GDM1 (cell line): ENCODE measurements at regions not wholly inside any gene's neighbourhood (a gene's known extent, or its start where the extent isn't known, plus 50 kb on each side); places are given as distances from the start of the nearest gene placed in this dataset.

Source experiments
- DNase-seq: peaks from one replicate; lab custom pipeline; 2025; lab: John Stamatoyannopoulos, UW

DNA sequence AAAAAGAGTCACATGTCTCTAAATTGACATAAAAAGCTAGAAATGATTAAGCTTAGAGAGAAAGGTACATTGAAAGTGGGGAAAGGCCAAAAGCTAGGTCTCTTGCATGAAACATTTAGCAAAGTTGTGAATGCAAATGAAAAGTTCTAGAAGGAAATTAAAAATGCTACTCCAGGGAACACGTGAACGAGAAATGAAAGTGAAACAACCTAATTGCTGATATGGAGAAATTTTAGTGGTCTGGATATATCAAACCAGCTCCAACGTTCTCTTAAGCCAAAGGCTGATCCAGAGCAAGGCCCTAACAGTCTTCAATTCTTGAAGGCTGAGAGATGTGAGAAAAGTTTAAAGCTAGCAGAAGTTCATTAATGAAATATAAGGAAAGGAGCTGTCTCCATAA is 419.8 kb downstream of the SLITRK6 start:
- no peak for DNase-seq

DNA sequence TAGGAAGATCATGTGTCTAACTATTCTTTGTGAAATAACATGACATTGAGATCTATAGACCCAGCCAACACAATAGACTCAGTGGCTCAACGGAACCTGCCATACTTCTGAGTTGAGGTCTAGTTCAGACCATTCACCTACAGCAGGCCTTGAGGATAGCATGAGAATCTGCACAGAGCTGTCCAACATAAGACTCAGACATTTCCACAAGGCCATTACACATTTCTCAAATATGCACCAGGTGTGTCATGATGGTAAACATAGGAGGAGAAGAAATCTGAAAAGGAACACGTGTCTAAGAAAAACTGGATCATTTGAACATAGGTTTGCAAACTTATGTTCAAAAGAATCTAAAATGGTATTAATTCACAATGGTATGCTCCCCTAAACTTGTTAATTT is 421.4 kb downstream of the SLITRK6 start:
- no peak for DNase-seq

DNA sequence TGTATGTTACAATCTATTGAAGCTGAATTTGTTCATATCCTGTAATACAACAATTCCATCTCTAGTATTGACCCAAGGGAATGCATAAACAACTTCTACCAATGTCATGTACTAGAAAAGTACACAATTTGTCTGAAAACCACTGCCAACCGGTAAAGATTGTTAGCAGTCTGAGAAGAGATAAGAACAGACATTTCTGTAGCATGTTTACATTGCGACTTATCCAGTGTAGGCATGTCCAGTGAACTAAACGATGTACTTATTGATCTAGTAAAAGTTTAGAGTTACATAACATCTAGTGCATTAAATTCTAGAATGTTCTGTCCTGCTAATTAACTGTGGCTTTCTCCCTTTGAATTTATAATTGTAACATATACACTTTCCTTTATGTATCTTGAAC is 425.9 kb downstream of the SLITRK6 start:
- DNase-seq: no peak

DNA sequence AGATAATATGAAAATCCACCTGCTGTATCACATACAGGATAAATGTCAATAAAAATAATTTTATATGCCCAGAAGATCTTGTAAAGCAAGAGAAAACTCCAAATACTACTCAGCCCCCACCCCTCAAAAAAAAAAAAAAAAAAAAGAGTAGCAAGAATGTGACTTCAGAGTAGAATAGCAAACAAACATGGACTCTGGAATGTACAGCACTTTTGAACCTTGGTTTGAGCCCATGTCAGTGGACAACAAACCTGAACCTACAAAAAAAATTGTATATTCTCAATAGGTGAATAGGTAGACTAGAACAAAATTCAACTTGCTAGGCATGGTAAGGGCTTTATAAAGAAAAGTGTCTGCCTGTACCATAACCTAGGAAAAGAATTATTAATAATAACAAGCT is 428.0 kb downstream of the SLITRK6 start:
- DNase-seq: no peak

DNA sequence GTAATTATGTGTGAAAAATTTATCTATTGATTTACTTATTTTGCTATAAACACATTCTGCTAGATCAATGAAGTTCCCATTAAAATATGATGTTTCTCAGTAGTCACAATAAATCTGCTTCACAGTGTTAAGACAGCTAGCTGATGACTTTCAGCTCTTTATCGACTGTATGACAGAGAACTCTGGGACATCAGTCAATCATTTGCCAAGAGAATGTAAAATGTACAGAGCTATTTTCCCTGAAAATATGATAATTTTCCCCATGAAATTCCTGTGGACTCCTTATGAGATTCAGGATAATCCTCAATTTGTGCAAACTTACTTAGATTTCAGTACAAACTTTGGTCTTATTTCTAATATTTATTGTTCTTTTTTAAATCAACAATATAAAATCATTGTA is 430.5 kb downstream of the SLITRK6 start:
- DNase-seq: no peak

DNA sequence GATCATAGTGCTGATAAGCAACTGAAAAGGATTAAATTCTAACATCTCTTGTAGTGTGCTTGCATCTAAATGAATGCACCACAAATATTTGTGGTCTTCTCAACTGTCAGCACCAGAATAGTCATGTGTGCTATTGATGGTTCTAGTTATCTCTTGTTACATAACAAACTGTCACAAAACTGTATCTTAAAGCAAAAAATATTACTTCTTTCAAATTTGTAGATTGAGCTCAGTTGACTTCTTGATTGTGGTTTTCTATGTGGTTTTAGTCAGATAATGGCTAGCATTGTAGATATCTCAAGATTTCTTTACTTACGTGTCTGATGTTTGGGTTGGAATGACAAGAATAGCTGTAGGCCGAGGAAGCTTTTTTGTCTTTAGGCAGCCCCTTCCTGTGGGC is 431.3 kb downstream of the SLITRK6 start:
- no peak for DNase-seq

DNA sequence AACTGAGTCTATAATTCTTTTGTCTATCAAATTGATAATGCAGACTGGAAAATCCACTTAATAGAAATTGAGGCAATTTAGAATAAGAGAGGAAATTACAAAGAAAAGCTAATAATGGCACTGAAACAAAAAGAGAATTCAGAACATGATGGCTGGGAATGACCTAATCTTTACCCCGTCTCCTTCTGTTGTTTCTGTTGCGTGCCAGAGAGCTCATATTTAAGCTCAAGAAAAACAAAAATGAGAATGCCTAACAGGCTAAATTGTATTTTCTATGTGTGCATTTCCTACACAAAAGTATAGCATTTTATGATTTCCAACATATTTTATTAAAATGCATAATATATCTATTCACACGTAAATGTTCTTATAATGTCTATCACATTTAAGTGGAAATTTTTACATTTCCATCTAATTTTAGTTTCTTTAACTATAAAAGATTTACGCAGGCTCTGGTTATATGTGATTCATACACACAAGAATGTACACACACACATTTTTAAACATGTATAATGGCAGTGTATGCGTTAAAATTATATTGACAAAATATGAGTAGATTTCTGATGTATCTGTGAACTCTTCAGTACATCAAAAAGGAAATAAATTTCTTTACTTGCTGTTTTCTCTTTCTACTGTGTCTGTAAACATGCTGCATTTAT is 432.3 kb downstream of the SLITRK6 start:
- DNase-seq: no peak

DNA sequence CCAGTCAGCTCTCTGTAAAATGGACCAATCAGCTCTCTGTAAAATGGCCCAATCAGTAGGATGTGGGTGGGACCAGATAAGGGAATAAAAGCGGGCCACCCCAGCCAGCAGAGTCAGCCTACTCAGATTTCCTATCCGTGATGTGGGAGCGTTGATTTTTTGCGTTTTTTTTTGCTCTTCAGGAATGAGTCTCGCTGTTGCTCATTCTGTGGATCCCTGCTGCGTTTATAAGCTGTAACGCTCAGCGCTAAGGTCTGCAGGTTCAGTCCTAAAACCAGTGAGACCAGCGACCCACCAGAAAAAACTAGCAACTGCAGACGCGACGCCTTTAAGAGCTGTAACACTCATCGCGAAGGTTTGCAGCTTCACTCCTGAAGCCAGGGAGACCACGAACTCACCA is 435.7 kb downstream of the SLITRK6 start:
- no peak for DNase-seq

DNA sequence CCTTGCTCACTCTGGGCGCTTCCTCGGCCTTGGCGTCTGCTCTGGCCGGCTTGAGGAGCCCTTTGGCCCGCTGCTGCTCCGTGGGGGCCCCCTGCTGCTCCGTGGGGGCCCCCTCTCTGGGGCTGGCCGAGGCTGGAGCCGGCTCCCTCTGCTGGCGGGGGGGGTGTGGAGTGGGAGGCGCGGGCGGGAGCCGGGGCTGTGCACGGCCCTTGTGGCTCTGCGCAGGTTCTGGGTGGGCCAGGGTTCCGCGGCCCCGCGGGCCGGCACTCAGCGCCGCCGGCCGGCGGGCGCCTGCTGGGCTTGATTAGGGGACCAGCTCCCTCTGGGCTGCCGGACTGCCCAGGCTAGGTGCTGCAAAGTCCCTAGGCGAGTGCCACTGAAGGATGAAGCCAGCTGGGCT is 436.2 kb downstream of the SLITRK6 start:
- no peak for DNase-seq

DNA sequence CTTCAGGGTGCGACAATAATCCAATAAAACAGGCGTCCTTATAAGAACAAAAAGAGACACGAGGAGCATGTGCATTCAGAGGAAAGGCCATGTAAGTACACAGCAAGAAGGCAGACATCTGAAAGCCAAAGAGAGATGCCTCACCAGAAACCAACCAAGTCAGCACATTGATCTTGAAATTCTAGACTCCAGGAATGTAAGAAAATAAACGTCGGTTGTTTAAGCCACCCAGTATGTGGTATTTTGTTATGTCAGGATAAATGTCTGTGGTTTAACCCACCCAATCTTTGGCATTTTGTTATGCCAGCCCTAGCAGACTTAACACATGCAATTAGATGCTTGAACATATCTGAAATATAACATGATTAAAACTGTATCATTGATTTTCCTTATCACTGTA is 452.0 kb downstream of the SLITRK6 start:
- DNase-seq: no peak

DNA sequence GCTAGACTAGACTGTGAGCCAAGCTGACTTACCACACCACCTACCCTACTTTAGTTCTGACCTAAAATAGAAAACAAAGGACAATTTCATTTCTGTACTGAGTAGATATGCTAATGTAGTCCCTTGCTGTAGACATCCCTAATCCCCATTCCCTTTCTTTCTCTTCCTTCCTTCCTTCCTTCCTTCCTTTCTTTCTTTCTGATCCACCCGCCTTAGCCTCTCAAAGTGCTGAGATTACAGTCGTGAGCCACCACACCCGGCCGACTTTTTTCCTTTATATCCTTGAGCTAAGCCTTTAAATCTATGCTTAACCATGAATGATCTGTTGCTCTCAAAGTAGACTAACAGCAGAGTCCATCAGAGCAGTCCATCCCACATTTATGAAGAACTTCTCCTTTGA is 465.0 kb downstream of the SLITRK6 start:
- no peak for DNase-seq

DNA sequence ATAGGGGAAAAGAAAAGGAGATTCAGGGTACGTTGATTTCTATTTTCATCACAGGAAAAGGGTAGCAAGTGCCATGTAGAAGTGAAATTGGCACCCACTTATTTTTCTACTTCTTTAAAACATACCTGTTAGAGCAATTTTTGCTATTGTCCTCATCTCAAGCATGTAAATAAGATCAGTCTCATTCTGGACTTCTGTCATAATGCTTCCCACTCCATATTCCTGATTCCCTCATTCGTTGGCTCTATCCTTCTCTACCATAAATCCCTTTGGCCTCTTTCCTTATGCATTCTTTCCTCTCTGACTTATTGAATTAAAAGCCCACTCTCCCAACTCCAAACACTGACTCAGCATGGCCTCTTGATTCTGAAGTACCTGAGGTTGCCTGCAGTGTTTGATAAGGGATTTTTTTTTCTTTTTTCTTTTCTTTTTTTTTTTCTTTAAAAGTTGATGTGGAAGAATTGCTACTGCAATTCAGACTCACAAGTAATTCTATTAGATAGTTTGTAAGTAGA is 465.7 kb downstream of the SLITRK6 start:
- no peak for DNase-seq

DNA sequence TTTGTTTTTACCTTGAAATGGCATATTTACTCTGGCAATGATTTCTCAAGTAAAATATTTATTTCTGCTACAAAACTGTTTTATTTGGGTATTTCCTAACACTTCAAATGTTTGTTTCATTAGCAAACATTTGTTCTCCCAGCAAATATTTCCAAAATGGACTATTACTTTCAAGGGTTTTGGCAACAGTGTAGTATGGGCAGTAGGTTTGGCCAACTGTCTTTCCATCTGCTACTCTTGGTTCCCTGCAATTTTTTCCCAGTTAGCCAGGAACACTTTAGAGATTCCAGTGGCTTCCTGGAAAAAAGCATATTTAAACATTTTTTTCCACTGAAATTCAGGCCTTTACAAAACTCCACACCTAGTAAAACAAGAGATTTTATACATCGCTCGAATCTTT is 466.6 kb downstream of the SLITRK6 start:
- no peak for DNase-seq

DNA sequence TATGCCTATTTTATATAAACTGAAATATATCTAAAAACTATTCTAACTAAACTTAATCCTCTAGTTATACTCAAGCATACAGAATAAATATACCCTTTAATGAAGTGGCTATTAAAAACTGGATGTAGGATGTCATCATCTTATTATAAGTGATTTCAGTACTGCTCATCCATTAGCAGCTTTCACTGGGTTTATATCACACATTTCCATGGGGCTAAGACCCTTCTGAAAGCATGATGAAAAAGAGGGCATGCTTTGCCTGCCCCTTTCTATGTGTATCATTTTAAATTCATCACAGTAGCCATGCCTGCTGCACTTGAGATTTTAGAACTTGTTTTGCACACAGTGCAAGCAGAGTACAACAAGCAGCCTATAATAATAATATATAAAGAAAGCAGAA is 477.5 kb downstream of the SLITRK6 start:
- DNase-seq: no peak

DNA sequence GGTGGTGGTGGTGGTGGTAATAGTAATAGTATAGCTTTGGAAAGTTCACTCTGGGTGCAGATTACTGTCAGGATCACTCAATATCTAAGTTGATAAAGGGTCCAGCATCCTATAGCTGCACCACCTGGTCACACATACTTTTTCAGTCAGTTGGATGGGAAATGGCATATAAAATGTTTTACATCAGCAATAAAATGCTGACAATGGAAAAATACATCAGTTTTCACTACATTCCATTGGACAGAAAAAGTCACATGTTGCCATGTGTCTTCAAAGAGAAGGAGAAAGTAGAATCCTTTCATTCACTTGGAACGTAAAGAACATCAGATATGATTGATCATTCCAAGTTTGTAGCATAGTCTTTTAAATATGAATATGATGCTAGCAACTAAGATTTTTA is 481.4 kb downstream of the SLITRK6 start:
- DNase-seq: no peak

DNA sequence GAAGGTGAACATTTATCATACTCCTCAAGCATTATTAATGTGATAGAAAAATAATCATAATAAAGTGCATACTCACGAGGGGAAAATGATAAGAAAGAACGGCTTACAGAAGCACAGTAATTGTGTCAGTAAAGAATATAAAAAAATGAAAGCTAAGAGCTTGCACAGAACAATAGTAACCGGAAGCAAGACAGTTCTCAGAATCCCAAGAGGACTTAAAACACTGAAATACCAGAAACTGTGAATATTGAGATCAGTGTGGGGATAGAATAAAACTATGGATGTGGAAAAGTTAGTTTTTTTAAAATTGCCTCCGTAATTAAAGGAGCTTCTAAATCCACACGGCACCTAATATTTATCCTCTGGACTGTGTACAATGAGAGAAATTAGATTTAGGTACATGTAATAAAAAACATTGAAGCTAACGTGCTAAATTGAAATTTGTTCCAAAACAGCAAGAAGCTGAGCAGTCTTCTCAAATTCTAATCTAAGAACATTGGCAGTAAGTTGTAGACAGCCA is 482.7 kb downstream of the SLITRK6 start:
- DNase-seq: no peak

DNA sequence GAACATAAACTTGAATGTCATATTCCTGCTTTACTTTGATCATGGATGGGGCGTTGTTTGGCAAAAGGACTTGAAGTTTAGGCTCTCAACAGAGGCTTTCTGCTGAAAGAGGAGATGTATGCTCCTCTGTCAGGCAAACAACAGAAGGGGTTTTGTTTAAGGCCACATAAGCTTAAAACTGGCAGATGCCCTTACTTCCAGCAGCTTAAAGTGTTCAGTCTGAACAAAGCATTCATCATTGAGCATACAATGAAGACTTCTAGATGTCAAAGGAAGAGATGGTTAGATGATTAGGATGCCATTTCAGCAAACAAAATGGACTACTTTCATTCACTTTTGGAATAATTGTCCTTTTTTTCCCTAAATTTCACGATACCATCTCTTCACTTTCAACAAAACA is 484.5 kb downstream of the SLITRK6 start:
- no peak for DNase-seq

DNA sequence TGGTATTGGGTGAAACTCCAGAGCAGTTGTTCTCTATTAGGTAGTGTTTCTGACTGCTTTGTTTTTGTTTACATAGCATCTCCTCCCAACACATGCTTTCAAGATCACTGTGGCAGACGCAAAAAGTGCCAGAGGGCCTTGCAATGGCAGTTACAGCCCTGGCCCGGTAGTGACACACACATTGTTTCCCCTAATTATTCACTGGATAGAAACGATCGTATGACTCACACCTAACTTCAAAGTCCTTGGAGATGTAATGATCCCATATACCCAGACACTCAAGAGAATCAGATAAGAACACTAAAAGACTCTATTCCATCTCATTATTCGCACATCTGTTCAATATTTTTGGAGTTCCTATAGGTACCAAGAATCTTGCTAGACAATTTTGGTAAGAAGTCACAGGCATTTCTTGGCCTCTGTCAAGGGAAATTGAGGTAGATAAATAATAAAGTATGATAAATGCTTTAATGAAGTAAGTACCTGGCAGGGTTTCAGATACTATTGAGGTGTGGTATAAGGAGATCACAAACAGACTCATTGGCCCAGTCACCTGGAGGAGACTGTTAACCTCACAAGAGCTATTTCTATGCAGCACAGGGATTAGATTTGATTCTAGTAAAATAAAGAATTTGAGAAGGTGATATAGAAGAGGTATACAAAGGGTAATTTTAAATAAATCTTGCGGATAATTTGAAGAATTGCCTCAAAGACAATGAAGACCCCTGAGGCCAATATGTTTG is 485.3 kb downstream of the SLITRK6 start:
- no peak for DNase-seq

DNA sequence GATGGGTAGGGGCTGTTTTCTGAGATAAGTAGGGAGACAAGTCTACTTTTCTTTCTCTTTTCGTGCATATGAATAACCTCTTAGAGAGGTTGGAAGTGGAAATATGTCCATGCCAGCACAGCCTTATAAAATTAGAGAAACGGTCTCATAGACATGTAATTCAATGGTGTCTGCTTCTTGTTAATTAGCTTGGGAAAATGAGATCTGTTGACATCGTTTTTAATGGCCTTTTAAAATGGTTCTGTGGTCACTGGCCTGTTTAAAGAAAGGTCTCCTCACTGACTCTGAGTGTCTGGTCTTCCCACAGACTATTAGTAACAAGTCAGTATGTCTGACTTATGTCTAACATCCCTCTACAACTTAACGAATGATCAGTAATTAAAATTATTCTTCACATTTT is 487.1 kb downstream of the SLITRK6 start:
- no peak for DNase-seq

DNA sequence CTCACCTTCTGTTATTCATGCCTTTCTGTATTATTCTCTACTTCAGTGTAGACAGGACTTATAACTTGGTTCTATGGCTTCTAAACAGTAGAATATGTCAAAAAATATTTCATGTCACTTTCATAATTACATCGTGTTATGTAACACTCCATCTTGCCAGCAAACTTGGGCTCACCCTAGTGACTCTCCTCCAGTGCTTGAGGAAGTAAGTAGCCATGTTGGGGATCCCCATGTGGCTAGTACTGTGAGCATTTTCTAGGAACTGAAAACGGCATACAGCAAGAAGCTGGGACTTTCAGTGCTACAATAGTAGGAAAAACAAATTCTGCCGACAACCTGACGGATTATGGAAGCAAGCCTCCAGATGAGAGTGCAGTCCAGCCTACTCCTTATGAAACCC is 495.6 kb downstream of the SLITRK6 start:
- DNase-seq: no peak

DNA sequence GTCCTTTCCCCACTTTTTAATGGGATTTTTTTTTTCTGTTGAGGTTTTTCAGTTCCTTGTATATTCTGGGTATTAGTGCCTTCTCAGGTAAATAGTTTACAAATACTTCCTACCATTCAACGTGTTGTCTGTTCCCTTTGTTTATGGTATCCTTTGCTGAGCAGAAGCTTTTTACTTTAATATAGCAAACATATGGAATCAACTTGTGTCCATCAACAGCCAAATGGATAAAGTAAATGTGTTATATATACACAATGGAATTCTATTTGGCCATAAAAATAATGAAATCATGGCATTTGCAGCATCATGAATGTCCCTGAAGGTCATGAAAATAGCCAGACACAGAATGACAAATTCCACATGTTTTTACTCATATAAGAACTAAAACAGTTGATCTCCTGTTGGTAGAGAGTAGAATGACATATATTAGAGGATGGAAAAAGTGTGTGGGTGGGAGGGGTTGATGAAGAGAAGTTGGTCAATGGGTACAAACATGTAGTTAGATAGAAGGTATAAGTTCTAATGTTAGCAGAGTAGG is 500.8 kb downstream of the SLITRK6 start:
- no peak for DNase-seq

DNA sequence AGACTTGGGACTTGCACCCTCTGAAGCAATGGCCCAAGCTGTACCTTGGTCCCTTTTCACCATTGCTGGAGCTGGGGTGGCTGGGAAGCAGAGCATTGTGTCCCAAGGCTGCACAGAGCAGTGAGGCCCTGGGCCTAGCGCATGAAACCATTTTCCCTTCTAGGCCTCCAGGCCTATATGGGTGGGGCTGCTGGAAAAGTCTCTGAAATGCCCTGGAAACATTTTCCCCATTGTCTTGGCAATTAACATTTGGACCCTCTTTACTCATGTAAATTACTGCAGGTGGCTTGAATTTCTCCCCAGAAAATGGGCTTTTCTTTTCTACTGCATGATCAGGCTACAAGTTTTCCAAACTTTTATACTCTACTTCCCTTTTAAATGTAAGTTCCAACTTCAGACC is 510.5 kb downstream of the SLITRK6 start:
- no peak for DNase-seq

DNA sequence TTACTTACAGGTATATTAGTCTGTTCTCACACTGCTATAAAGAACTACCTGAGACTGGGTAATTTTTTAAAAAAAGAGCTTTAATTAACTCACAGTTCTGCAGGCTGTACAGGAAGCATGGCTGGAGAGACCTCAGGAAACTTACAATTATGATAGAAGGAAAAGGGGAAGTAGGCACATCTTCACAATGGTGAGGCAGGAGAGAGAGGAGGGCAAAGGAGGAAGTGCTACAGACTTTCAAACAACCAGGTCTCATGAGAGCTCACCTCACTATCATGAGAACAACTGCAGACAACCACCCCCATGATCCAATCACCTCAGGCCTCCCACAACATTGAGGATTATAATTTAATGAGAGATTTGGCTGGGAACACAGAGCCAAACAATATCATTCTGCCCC is 511.7 kb downstream of the SLITRK6 start:
- DNase-seq: no peak
